ENCODE measurements at regions not wholly inside any gene's neighbourhood (a gene's known extent, or its start where the extent isn't known, plus 50 kb on each side); places are given as distances from the start of the nearest gene placed in this dataset.

DNA sequence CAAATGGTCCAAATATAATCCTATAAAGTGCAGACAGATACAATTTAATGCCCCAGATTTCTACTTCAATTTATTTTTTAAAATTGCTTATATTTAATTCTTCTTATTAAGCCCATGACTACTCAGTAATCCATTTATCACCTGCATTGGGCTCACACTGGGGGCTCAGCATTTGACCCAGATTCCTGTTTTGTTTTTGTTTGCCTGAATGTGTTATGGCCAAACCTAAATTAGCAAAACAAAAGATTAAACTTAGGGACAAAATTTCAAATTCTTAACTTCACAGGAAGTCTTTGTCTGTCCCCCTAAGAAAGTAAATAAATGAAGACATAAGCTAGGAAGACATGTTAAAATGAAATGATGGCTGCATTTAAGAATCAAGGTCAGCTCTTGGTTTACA, 322.3 kb downstream of the RMST start:
- TF ChIP-seq TAF1 (IDR thresholded peaks at IDR 0.05; ENCODE audit: low read depth): no peak
- TF ChIP-seq EZH2 (IDR thresholded peaks at IDR 0.05; ENCODE audit: borderline replicate concordance, insufficient read depth, low read length, poor library complexity, severe bottlenecking): no peak
- TF ChIP-seq, protein P1, sequence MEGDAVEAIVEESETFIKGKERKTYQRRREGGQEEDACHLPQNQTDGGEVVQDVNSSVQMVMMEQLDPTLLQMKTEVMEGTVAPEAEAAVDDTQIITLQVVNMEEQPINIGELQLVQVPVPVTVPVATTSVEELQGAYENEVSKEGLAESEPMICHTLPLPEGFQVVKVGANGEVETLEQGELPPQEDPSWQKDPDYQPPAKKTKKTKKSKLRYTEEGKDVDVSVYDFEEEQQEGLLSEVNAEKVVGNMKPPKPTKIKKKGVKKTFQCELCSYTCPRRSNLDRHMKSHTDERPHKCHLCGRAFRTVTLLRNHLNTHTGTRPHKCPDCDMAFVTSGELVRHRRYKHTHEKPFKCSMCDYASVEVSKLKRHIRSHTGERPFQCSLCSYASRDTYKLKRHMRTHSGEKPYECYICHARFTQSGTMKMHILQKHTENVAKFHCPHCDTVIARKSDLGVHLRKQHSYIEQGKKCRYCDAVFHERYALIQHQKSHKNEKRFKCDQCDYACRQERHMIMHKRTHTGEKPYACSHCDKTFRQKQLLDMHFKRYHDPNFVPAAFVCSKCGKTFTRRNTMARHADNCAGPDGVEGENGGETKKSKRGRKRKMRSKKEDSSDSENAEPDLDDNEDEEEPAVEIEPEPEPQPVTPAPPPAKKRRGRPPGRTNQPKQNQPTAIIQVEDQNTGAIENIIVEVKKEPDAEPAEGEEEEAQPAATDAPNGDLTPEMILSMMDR (IDR thresholded peaks at IDR 0.05; ENCODE audit: poor library complexity, severe bottlenecking): no peak

All from neural cell (in vitro differentiated cells).